ENCODE measurements at regions not wholly inside any gene's neighbourhood (a gene's known extent, or its start where the extent isn't known, plus 50 kb on each side); places are given as distances from the start of the nearest gene placed in this dataset.

DNA sequence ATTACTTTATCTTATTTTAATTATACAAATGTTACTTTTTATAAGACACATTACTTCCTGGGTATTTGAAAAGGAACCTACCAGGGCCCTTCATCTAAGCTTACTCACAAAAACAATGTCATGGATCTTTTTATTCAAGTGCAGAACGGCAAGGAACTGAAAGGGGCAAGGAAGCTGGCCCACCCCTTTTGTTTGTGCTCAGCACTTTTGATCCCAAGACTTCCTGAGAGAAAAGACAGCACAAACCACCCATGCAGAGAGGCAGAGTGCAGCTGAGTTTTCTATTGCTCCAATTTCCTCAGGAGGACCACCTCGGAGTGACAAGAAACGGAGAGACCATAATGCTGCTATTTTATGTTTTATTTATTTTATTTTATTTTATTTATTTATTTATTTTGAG is 232.0 kb upstream of the NRP1 start:
- Histone ChIP-seq H3K27me3 (ENCODE audit: control insufficient read depth in 1 of 2, insufficient read depth in 2 of 2, low read length in 2 of 2) (no peaks in the 10 kb centered on the region), H3K9ac (ENCODE audit: low read depth in 1 of 2, low read length in 2 of 2) (no peak overlapping the region), H3K27ac (ENCODE audit: low read depth, low read length) (no peak overlapping the region), H3K4me3 (ENCODE audit: low read depth in 1 of 2, low read length in 2 of 2) (no peak overlapping the region), H3K36me3 (ENCODE audit: control insufficient read depth in 1 of 2, insufficient read depth in 2 of 2, low read length in 2 of 2) (no peaks in the 10 kb centered on the region), H3K9me3 (ENCODE audit: control insufficient read depth in 1 of 2, low read length in 2 of 2) (no peaks in the 10 kb centered on the region), H3K4me1 (ENCODE audit: control insufficient read depth in 1 of 2, insufficient read depth in 2 of 2, low read length in 2 of 2) (no peaks in the 10 kb centered on the region)

DNA sequence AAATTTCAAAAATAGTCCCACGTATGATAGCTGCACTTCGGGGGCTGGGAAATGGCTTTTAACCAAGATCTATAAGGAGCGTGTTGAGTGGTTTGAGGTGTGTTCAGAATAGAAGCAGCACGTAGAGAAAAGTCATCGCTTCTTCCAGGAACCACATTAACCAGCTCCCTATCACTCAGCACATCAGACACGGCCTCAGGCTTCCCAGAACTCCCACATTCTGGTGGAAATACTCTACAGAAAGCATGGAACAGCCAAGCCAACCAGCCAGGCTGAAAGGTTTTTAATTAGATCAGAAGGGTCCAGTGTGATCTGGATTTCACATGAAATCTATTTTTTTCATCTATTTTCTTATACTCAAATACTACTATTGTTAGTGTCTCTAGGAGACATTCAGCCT is 231.5 kb upstream of the NRP1 start:
- no peak overlapping the region for H3K4me3 ChIP-seq (ENCODE audit: low read depth in 1 of 2, low read length in 2 of 2)
- no peaks in the 10 kb centered on the region for H3K36me3 ChIP-seq (ENCODE audit: control insufficient read depth in 1 of 2, insufficient read depth in 2 of 2, low read length in 2 of 2)
- no peak overlapping the region for H3K9ac ChIP-seq (ENCODE audit: low read depth in 1 of 2, low read length in 2 of 2)
- H3K4me1 ChIP-seq (ENCODE audit: control insufficient read depth in 1 of 2, insufficient read depth in 2 of 2, low read length in 2 of 2), result no peaks in the 10 kb centered on the region
- H3K27ac ChIP-seq (ENCODE audit: low read depth, low read length), result no peak overlapping the region
- no peaks in the 10 kb centered on the region for H3K27me3 ChIP-seq (ENCODE audit: control insufficient read depth in 1 of 2, insufficient read depth in 2 of 2, low read length in 2 of 2)
- H3K9me3 ChIP-seq (ENCODE audit: control insufficient read depth in 1 of 2, low read length in 2 of 2), result no peaks in the 10 kb centered on the region

DNA sequence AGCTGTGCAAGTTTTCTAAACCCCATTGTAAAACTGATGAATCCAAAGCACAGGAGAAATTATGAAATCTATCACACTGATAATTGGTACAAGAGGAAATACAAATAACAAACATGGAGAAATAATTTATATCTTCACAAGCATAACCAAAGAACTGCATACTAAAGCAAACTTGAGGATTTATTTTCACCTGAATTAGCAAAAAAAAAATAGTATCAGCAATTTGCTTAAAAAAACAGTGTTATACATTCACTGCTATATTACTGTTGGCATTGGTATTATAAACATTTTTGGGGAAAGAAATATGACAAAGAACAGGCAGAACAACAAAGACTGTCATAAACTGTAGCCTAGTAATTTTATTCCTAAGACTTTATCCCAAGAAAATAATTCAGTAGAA is 230.8 kb upstream of the NRP1 start:
- Histone ChIP-seq H3K4me1 (ENCODE audit: control insufficient read depth in 1 of 2, insufficient read depth in 2 of 2, low read length in 2 of 2) (no peaks in the 10 kb centered on the region), H3K9me3 (ENCODE audit: control insufficient read depth in 1 of 2, low read length in 2 of 2) (no peaks in the 10 kb centered on the region), H3K27me3 (ENCODE audit: control insufficient read depth in 1 of 2, insufficient read depth in 2 of 2, low read length in 2 of 2) (no peaks in the 10 kb centered on the region), H3K36me3 (ENCODE audit: control insufficient read depth in 1 of 2, insufficient read depth in 2 of 2, low read length in 2 of 2) (no peaks in the 10 kb centered on the region), H3K27ac (ENCODE audit: low read depth, low read length) (no peak overlapping the region), H3K9ac (ENCODE audit: low read depth in 1 of 2, low read length in 2 of 2) (no peak overlapping the region), H3K4me3 (ENCODE audit: low read depth in 1 of 2, low read length in 2 of 2) (no peak overlapping the region)

DNA sequence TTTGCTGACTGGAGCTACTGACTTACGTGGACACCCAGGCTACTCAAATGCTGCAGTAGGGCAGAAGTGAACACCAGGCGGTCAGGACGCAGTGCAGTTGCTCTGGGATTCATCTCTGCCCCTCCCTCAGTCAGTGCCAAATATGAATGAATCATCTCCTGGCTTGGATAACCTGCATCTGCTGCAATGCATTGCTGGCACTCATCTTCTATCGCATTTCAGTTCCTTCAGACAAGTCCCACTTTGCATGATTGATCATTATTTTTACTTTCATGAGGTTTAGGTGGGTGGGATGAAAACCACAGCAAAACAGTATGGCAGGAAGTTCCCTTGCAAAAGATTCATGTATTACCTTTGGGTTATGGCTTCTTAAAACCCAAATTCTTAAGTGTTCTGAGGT is 224.6 kb upstream of the NRP1 start:
- Histone ChIP-seq H3K27ac (ENCODE audit: low read depth, low read length) (no peak overlapping the region), H3K27me3 (ENCODE audit: control insufficient read depth in 1 of 2, insufficient read depth in 2 of 2, low read length in 2 of 2) (peaks cover 0 to 13% of the 10 kb centered on the region in 2 donors), H3K4me1 (ENCODE audit: control insufficient read depth in 1 of 2, insufficient read depth in 2 of 2, low read length in 2 of 2) (no peaks in the 10 kb centered on the region), H3K9ac (ENCODE audit: low read depth in 1 of 2, low read length in 2 of 2) (no peak overlapping the region), H3K4me3 (ENCODE audit: low read depth in 1 of 2, low read length in 2 of 2) (no peak overlapping the region), H3K36me3 (ENCODE audit: control insufficient read depth in 1 of 2, insufficient read depth in 2 of 2, low read length in 2 of 2) (no peaks in the 10 kb centered on the region), H3K9me3 (ENCODE audit: control insufficient read depth in 1 of 2, low read length in 2 of 2) (no peaks in the 10 kb centered on the region)

DNA sequence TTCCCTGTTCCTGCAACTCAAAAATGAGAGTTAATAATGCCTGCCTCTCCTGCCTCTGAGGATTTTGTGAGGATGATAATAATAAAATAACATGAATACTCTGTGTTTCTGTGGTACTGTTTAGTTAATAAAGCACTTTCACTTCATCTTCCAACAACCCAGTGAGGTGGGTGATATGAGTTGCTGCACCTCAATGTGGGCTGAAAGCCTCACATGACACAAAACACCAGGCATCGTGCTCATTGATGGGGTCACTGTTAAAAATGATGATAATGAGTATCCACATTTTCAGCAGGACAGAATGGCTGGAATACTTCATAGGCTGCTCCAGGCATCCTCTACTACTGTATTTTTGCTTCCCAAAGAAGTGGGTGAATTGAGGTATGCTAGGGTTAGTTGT is 222.8 kb upstream of the NRP1 start:
- H3K27me3 ChIP-seq (ENCODE audit: control insufficient read depth in 1 of 2, insufficient read depth in 2 of 2, low read length in 2 of 2), result peaks cover 0 to 13% of the 10 kb centered on the region in 2 donors
- H3K4me1 ChIP-seq (ENCODE audit: control insufficient read depth in 1 of 2, insufficient read depth in 2 of 2, low read length in 2 of 2), result no peaks in the 10 kb centered on the region
- no peak overlapping the region for H3K4me3 ChIP-seq (ENCODE audit: low read depth in 1 of 2, low read length in 2 of 2)
- no peak overlapping the region for H3K9ac ChIP-seq (ENCODE audit: low read depth in 1 of 2, low read length in 2 of 2)
- no peaks in the 10 kb centered on the region for H3K36me3 ChIP-seq (ENCODE audit: control insufficient read depth in 1 of 2, insufficient read depth in 2 of 2, low read length in 2 of 2)
- H3K27ac ChIP-seq (ENCODE audit: low read depth, low read length), result no peak overlapping the region
- H3K9me3 ChIP-seq (ENCODE audit: control insufficient read depth in 1 of 2, low read length in 2 of 2), result no peaks in the 10 kb centered on the region

DNA sequence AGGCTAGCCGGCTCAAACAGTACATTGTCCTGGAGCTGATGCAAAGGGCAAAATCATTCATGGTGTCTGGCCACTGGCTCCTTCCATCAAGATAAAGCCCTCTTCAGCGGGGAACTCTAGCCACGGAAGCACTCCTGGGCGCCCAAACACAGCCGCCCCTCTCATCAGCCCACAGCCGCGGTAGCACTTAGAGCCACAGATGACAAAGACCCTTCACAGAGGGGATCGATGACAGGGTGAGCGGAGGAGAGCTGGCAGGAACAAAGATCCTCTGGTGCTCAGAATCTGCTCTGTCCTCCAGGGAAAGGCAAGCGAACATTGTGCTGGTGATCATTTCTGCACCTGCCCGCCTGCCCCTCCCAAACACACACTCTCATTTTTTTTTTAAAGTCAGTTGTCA is 222.2 kb upstream of the NRP1 start:
- Histone ChIP-seq H3K36me3 (ENCODE audit: control insufficient read depth in 1 of 2, insufficient read depth in 2 of 2, low read length in 2 of 2) (no peaks in the 10 kb centered on the region), H3K27me3 (ENCODE audit: control insufficient read depth in 1 of 2, insufficient read depth in 2 of 2, low read length in 2 of 2) (peaks cover 0 to 13% of the 10 kb centered on the region in 2 donors), H3K27ac (ENCODE audit: low read depth, low read length) (no peak overlapping the region), H3K9ac (ENCODE audit: low read depth in 1 of 2, low read length in 2 of 2) (no peak overlapping the region), H3K9me3 (ENCODE audit: control insufficient read depth in 1 of 2, low read length in 2 of 2) (no peaks in the 10 kb centered on the region), H3K4me3 (ENCODE audit: low read depth in 1 of 2, low read length in 2 of 2) (no peak overlapping the region), H3K4me1 (ENCODE audit: control insufficient read depth in 1 of 2, insufficient read depth in 2 of 2, low read length in 2 of 2) (no peaks in the 10 kb centered on the region)

DNA sequence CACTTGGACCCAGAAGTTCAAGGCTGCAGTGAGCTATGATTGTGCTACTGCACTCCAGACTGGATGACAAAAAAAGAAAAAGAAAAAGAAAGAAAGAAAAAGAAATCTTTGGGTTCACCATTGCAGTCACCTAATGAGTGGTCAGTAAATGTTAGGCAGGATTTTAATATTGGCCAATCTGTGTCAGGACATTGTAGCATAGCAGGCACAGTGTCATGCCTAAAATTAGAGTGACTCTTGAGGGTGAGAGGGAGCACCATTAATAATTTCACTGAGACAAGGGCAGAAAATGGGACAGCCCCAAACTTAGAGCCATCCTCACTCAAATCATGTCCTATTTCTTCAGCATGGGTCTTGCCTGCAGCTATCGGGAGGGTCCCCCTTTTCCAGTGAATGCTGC is 221.6 kb upstream of the NRP1 start:
- H3K9ac ChIP-seq (ENCODE audit: low read depth in 1 of 2, low read length in 2 of 2), result no peak overlapping the region
- H3K4me3 ChIP-seq (ENCODE audit: low read depth in 1 of 2, low read length in 2 of 2), result no peak overlapping the region

DNA sequence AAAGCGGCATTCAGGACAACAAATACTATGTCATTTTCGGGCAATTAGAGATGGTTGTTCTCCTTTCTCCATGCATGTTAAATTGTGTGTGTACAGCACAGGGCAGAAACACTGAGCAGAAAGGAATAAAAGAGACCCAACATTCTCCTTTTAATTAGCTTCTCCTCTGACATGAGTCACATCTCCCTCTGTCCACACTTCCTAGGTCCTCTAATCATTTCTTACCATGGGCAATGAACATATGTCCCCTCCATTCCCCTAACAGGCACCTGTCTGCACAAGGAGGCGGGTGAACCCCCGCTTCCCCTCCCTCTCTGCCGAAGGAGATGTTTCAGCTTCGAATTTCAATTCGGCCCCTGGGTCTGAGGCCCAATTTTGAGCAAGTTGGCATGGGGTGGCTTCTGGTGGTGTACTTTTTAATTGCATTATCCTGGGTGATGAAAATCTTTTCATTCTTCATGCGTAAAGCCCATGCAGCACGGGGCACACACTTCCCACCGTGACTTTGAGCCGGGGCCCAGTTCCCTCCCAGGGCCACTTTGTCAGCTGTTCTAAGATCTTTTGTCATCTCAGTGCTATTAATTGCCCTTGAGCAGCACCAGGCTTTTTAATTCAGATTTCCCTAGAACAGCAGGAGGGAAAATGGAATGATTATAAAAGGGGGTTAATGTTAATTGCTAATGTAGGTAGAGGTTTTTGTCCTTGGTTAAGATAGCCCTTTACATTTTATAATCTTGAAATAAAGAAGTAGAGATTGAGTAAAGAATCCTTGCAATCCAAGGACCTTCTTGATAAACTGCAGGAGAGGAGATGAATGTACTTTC is 219.5 kb upstream of the NRP1 start:
- Histone ChIP-seq H3K27ac (ENCODE audit: low read depth, low read length) (no peak overlapping the region), H3K27me3 (ENCODE audit: control insufficient read depth in 1 of 2, insufficient read depth in 2 of 2, low read length in 2 of 2) (peaks cover 0 to 10% of the 10 kb centered on the region in 2 donors), H3K4me1 (ENCODE audit: control insufficient read depth in 1 of 2, insufficient read depth in 2 of 2, low read length in 2 of 2) (no peaks in the 10 kb centered on the region), H3K9ac (ENCODE audit: low read depth in 1 of 2, low read length in 2 of 2) (no peak overlapping the region), H3K36me3 (ENCODE audit: control insufficient read depth in 1 of 2, insufficient read depth in 2 of 2, low read length in 2 of 2) (no peaks in the 10 kb centered on the region), H3K9me3 (ENCODE audit: control insufficient read depth in 1 of 2, low read length in 2 of 2) (no peaks in the 10 kb centered on the region), H3K4me3 (ENCODE audit: low read depth in 1 of 2, low read length in 2 of 2) (no peak overlapping the region)

More for the DNA sequence above, 221.6 kb upstream of the NRP1 start:
- Histone ChIP-seq H3K9me3 (ENCODE audit: control insufficient read depth in 1 of 2, low read length in 2 of 2) (no peaks in the 10 kb centered on the region), H3K27me3 (ENCODE audit: control insufficient read depth in 1 of 2, insufficient read depth in 2 of 2, low read length in 2 of 2) (peaks cover 0 to 13% of the 10 kb centered on the region in 2 donors), H3K4me1 (ENCODE audit: control insufficient read depth in 1 of 2, insufficient read depth in 2 of 2, low read length in 2 of 2) (no peaks in the 10 kb centered on the region), H3K36me3 (ENCODE audit: control insufficient read depth in 1 of 2, insufficient read depth in 2 of 2, low read length in 2 of 2) (no peaks in the 10 kb centered on the region), H3K27ac (ENCODE audit: low read depth, low read length) (no peak overlapping the region)

DNA sequence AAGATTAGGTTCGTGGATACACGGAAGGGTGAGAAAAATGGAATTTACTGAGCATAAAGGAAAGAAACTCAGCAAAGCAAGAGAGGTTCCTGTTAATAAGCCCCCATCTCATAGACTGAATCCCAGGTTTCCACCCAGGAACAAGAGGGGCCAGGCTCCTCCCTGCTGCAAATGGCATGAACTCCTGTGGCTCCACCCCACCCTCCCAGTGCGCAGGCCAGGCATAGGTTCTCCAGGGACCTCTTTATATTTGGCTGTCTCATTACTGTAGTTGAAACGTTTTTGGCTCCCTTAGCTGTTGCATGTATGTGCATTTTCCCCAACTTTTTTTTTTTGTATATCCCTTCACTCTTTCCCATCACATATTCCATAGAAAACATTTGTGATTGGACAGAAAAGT is 217.8 kb upstream of the NRP1 start:
- Histone ChIP-seq H3K27me3 (ENCODE audit: control insufficient read depth in 1 of 2, insufficient read depth in 2 of 2, low read length in 2 of 2) (peaks cover 0 to 8% of the 10 kb centered on the region in 2 donors), H3K4me3 (ENCODE audit: low read depth in 1 of 2, low read length in 2 of 2) (no peak overlapping the region), H3K9me3 (ENCODE audit: control insufficient read depth in 1 of 2, low read length in 2 of 2) (no peaks in the 10 kb centered on the region), H3K27ac (ENCODE audit: low read depth, low read length) (no peak overlapping the region), H3K9ac (ENCODE audit: low read depth in 1 of 2, low read length in 2 of 2) (no peak overlapping the region), H3K36me3 (ENCODE audit: control insufficient read depth in 1 of 2, insufficient read depth in 2 of 2, low read length in 2 of 2) (no peaks in the 10 kb centered on the region), H3K4me1 (ENCODE audit: control insufficient read depth in 1 of 2, insufficient read depth in 2 of 2, low read length in 2 of 2) (no peaks in the 10 kb centered on the region)

DNA sequence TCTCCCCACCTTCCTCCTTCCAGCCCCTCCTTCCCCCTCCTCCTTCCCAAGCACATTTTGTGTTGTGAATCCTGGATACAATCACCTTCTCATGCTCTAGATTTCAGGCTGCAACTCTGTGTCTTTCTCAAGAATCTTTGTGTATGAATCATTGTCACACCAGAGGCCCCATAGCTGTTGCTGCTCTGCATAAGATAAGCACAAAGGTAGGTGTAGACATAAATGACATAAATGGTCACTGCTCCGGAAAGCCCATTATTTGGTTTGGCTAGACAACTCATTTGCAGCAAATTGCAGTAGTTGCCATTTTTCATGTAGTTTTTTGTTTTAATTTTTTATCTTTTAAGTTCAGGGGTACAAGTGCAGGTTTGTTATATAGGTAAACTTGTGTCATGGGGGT is 216.3 kb upstream of the NRP1 start:
- Histone ChIP-seq H3K9ac (ENCODE audit: low read depth in 1 of 2, low read length in 2 of 2) (no peak overlapping the region), H3K9me3 (ENCODE audit: control insufficient read depth in 1 of 2, low read length in 2 of 2) (no peaks in the 10 kb centered on the region), H3K27ac (ENCODE audit: low read depth, low read length) (no peak overlapping the region), H3K4me3 (ENCODE audit: low read depth in 1 of 2, low read length in 2 of 2) (no peak overlapping the region), H3K4me1 (ENCODE audit: control insufficient read depth in 1 of 2, insufficient read depth in 2 of 2, low read length in 2 of 2) (no peaks in the 10 kb centered on the region), H3K27me3 (ENCODE audit: control insufficient read depth in 1 of 2, insufficient read depth in 2 of 2, low read length in 2 of 2) (no peaks in the 10 kb centered on the region), H3K36me3 (ENCODE audit: control insufficient read depth in 1 of 2, insufficient read depth in 2 of 2, low read length in 2 of 2) (no peaks in the 10 kb centered on the region)

Measured in duodenal mucosa (tissue), 2 donors.